HFFc6 (cell line): ENCODE measurements at regions not wholly inside any gene's neighbourhood (a gene's known extent, or its start where the extent isn't known, plus 50 kb on each side); places are given as distances from the start of the nearest gene placed in this dataset.

ENCODE experiments used
- DNase-seq: peaks from one replicate; pipeline ENCODE4 v3.0.0-alpha.2; 2018
- H3K27ac Mint-ChIP-seq: 2 replicates; pipeline ENCODE4 v1.8.0; 2020; ENCODE audit warnings: mild to moderate bottlenecking, mixed read lengths
- H3K27me3 Mint-ChIP-seq: 2 replicates; pipeline ENCODE4 v1.8.0; 2021; ENCODE audit warnings: mild to moderate bottlenecking, moderate library complexity, mixed read lengths; ENCODE audit not compliant: insufficient read depth
- H3K36me3 Mint-ChIP-seq: 2 replicates; pipeline ENCODE4 v1.8.0; 2021; ENCODE audit warnings: low read depth, mixed read lengths
- H3K4me1 Mint-ChIP-seq: 2 replicates; pipeline ENCODE4 v1.8.0; 2020; ENCODE audit warnings: low read depth, mixed read lengths
- H3K4me3 Mint-ChIP-seq: 2 replicates; pipeline ENCODE4 v1.8.0; 2020; ENCODE audit warnings: mild to moderate bottlenecking, moderate library complexity, mixed read lengths
- H3K9me3 Mint-ChIP-seq: 2 replicates; pipeline ENCODE4 v1.8.0; 2020; ENCODE audit warnings: mild to moderate bottlenecking, mixed read lengths
- CTCF ChIP-seq: fragments of 200-600 bp; sonication (generic); IDR thresholded peaks from 2 replicates; pipeline ENCODE4 v1.5.0; 2021; ENCODE audit warnings: antibody characterized with exemption, mild to moderate bottlenecking

GRCh38 chr14:22484632-22485031 is 104.4 kb downstream of the DAD1 start:
- Mint-ChIP-seq H3K27me3 (peaks cover 37% of the 10 kb centered on the region), H3K4me3 (no peak overlapping the region), H3K27ac (no peak overlapping the region), H3K36me3 (no peaks in the 10 kb centered on the region), H3K9me3 (no peaks in the 10 kb centered on the region), H3K4me1 (no peaks in the 10 kb centered on the region)
- no peak for TF ChIP-seq CTCF
- no peak for DNase-seq

DNA sequence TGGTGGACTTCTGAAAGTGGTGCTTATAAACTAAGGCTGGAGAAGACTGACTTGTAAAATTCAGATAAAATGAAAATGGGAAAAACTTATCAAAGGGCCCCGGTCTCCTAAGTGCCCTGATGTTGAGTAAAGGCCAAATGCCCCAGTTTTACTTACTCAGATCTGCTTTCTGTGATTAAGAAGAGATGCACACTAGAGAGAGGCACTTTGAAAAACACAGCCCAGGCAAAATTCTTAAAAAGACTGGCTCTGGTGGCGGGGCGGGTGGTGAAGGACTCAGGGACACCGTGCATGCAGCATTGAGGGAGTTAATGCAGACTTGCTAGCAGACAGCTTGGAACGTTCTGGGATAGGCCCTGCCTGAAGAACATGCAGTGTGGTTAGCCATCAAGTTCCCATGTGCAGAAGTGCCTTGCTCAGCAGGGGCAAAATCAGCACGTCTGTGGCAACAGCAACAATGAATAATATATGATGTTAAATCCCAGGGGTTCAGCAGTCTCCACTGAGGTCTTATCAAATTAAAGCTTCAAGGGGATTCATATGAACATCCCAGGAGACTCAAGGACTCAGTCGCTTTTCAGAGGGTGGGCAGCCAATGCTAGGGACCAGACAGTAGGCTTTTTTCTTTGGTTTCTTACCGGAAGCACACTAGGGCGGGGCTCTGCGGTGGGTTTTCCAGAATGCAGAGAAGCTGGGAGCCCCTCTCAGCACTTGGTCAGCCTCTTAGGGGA is 105.0 kb downstream of the DAD1 start:
- Mint-ChIP-seq H3K4me3 (no peak overlapping the region), H3K27me3 (peaks cover 38% of the 10 kb centered on the region), H3K36me3 (no peaks in the 10 kb centered on the region), H3K4me1 (no peaks in the 10 kb centered on the region), H3K9me3 (no peaks in the 10 kb centered on the region), H3K27ac (no peak overlapping the region)
- TF ChIP-seq CTCF, result no peak
- DNase-seq, result no peak

DNA sequence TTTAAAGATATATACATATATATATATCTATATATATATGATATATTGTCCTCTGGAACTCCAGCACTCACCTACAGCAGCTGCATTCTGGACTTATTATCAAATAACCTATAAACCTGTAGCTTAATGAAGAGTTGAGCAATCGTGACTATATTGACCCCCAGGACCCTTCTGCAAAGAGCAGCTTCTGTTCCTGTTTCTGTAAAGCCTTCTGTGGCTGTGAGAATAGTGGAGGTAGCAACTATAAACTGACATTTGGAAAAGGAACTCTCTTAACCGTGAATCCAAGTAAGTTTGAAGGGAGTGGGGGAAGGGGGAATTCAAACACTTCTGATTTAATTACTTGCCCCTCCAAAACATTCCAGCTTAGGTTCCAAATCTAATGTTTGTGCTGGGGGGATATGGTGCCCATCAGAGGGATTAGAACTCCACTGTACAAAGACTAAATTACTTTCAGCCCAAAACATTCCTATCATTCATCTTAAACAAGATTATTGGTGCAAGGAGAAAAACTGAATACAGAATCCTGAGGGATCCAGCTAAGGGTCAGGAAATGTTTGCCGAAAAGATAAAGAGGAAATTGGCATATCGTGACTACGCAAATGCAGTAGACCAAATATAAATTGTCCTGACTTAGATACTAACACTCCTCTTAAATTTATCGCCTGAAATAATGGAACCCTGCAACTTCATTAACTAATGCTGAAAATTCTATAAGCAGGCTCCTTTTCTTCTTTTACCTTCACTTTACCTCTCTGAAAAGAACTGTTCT is 106.1 kb downstream of the DAD1 start:
- no peak for DNase-seq
- no peak for TF ChIP-seq CTCF
- Mint-ChIP-seq H3K27ac (no peak overlapping the region), H3K9me3 (no peaks in the 10 kb centered on the region), H3K4me1 (no peaks in the 10 kb centered on the region), H3K27me3 (peaks cover 29% of the 10 kb centered on the region), H3K36me3 (no peaks in the 10 kb centered on the region), H3K4me3 (no peak overlapping the region)

DNA sequence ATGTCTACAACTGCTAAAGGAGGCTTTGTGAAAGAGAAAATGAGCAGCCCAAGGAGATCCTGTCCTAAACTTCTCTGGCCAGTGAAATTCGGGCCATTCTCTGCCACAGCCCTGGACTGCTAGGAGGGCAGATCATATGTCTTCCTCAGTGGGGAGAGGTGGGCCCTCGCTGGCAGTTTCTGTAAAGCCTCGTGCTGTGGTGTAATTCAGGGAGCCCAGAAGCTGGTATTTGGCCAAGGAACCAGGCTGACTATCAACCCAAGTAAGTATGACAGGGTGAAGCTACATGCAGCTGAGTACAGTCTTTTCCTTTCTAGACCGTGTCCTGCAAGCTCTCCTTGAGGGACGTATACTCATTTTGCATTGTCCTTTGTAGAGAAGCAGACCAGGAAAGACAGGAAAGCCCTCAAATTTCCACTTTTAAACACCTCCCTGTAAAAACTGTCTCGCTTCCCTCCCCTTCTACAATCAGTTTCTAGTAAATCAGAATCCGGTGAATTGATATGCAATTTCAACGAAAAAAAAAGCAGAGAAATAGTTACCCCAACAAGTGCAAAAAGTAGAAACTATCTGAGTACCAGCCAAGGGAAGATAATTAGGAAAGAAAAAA is 106.8 kb downstream of the DAD1 start:
- peaks cover 29% of the 10 kb centered on the region for H3K27me3 Mint-ChIP-seq
- H3K27ac Mint-ChIP-seq, result no peak overlapping the region
- no peaks in the 10 kb centered on the region for H3K36me3 Mint-ChIP-seq
- H3K9me3 Mint-ChIP-seq, result no peaks in the 10 kb centered on the region
- H3K4me3 Mint-ChIP-seq, result no peak overlapping the region
- no peak for DNase-seq
- no peaks in the 10 kb centered on the region for H3K4me1 Mint-ChIP-seq
- no peak for TF ChIP-seq CTCF

- Mint-ChIP-seq H3K27me3 (peaks cover 33% of the 10 kb centered on the region), H3K36me3 (no peaks in the 10 kb centered on the region), H3K9me3 (no peaks in the 10 kb centered on the region), H3K27ac (no peak overlapping the region), H3K4me1 (no peaks in the 10 kb centered on the region), H3K4me3 (no peak overlapping the region)
- no peak for TF ChIP-seq CTCF
- DNase-seq, result no peak
Observed at GRCh38 chr14:22481546-22481945, 107.5 kb downstream of the DAD1 start.
